ENCODE measurements at regions not wholly inside any gene's neighbourhood (a gene's known extent, or its start where the extent isn't known, plus 50 kb on each side); places are given as distances from the start of the nearest gene placed in this dataset.

DNA sequence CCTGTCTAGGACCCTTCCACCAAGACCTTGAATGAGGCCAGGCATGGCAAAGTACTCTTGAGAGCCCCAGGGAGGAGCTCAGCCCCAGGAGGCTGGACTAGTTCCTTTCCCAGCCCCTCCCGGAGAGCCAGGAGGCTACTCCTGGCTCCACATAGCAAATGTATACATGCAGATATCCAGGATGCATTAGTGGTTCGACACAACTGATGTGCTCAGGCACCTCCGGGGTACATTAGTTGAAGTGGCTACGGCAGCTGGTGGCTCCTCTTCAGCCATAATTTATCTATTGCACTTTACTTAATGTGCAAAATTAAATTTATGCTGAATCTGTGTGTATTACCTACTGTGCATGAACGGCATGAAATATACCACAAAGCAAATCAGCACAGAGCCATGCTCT, 182.8 kb upstream of the MEIS1 start:
- TF ChIP-seq CTCF (IDR thresholded peaks at IDR 0.05; ENCODE audit: insufficient read depth, low read length) (no peak), SPI1 (IDR thresholded peaks at IDR 0.05; ENCODE audit: borderline replicate concordance, low read depth) (no peak)

All from HL-60 (cell line).